HG02870 (cell line): ENCODE measurements at regions not wholly inside any gene's neighbourhood (a gene's known extent, or its start where the extent isn't known, plus 50 kb on each side); places are given as distances from the start of the nearest gene placed in this dataset.

Experiments used
- ATAC-seq: cut with Tn5 transposase; IDR thresholded peaks from one replicate; pipeline ENCODE4 v1.9.1; 2021; ENCODE audit warnings: mild to moderate bottlenecking, moderate library complexity; ENCODE audit not compliant: unreplicated experiment

- no peak for ATAC-seq
Measured at GRCh38 chr2:181828122-181828705, 63.3 kb upstream of the ITPRID2 start.

DNA sequence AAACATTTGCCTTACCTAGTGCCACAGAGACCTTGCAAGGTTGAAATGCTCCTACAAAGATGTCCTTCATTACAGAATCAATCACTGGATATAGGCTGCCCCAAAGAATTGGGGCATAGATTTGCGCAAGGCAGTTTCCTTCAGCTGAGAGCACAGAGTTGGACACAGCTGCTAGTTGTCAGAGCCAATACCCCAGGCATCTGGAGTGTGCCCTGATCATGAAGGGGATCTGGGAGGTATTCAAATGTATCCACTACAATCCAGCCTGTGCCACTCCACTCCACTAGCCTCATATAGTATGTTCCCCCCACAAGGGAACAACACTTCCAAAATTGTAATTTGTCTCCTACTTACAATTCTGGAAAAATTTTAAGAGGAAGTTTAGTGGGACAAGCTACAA, 62.3 kb upstream of the ITPRID2 start:
- ATAC-seq: no peak

- ATAC-seq: no peak
Measured at GRCh38 chr2:181832015-181832414, 59.5 kb upstream of the ITPRID2 start.

- ATAC-seq: no peak
Measured at GRCh38 chr2:181836583-181836982, 54.9 kb upstream of the ITPRID2 start.

- ATAC-seq: no peak
Measured at GRCh38 chr2:181837563-181837962, 54.0 kb upstream of the ITPRID2 start.

DNA sequence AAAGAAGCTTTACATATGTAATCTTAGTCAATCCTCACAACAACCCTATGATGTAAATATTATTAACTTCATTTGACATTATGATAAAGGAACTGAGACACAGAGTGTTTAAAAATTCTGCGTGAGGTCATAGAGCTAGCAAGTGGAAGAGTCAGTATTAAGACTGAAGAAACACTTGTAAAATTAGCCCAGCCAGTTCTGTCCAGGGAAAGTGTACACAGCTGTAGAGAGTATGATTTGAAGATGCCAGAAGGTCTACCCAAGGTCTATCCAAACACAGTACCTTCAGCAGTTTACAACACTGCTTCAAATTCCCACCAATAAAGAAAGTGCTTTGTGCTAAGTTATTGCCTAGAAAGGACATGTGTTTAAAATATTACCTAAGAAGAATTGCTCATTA, 51.7 kb upstream of the ITPRID2 start:
- no peak for ATAC-seq

GRCh38 chr2:181841079-181841478, 50.5 kb upstream of the ITPRID2 start:
- no peak for ATAC-seq
